ENCODE measurements at regions not wholly inside any gene's neighbourhood (a gene's known extent, or its start where the extent isn't known, plus 50 kb on each side); places are given as distances from the start of the nearest gene placed in this dataset.
"Not testable (repeated sequence)": the region's sequence is repeated elsewhere in the genome, so short reads cannot be mapped to it uniquely, and the experiment has no call there.

- DNase-seq (ENCODE audit: low spot score): no peak
Observed at GRCh38 chr3:159655202-159655601, 333.4 kb upstream of the IL12A start.

- no peak for DNase-seq (ENCODE audit: low spot score)
Observed at GRCh38 chr3:159657176-159657575, 331.5 kb upstream of the IL12A start.

GRCh38 chr3:159657629-159658028 lies 331.0 kb upstream of the IL12A start:
- no peak for DNase-seq (ENCODE audit: low spot score)

- DNase-seq (ENCODE audit: low spot score): no peak
Observed at GRCh38 chr3:159660326-159660725, 328.3 kb upstream of the IL12A start.

GRCh38 chr3:159660901-159661300 lies 327.7 kb upstream of the IL12A start:
- DNase-seq (ENCODE audit: low spot score): no peak

GRCh38 chr3:159662549-159662948 lies 326.1 kb upstream of the IL12A start:
- no peak for DNase-seq (ENCODE audit: low spot score)

GRCh38 chr3:159664006-159664405 lies 324.6 kb upstream of the IL12A start:
- no peak for DNase-seq (ENCODE audit: low spot score)

- no peak for DNase-seq (ENCODE audit: low spot score)
Observed at GRCh38 chr3:159664653-159665052, 324.0 kb upstream of the IL12A start.

GRCh38 chr3:159667261-159667660 lies 321.4 kb upstream of the IL12A start:
- DNase-seq (ENCODE audit: low spot score): peak; percentile 9

- DNase-seq (ENCODE audit: low spot score): no peak
Observed at GRCh38 chr3:159668461-159668860, 320.2 kb upstream of the IL12A start.

GRCh38 chr3:159668990-159669476 lies 319.6 kb upstream of the IL12A start:
- DNase-seq (ENCODE audit: low spot score): peak; percentile 10

- no peak for DNase-seq (ENCODE audit: low spot score)
Observed at GRCh38 chr3:159669766-159670165, 318.9 kb upstream of the IL12A start.

GRCh38 chr3:159672728-159673688 lies 315.6 kb upstream of the IL12A start:
- DNase-seq (ENCODE audit: low spot score): no peak

GRCh38 chr3:159674583-159674982 lies 314.1 kb upstream of the IL12A start:
- DNase-seq (ENCODE audit: low spot score): no peak

GRCh38 chr3:159675285-159675684 lies 313.4 kb upstream of the IL12A start:
- DNase-seq (ENCODE audit: low spot score): no peak

- no peak for DNase-seq (ENCODE audit: low spot score)
Observed at GRCh38 chr3:159679900-159680299, 308.7 kb upstream of the IL12A start.

GRCh38 chr3:159681717-159682116 lies 306.9 kb upstream of the IL12A start:
- DNase-seq (ENCODE audit: low spot score): not testable (repeated sequence)

- no peak for DNase-seq (ENCODE audit: low spot score)
Observed at GRCh38 chr3:159685801-159686200, 302.8 kb upstream of the IL12A start.

- no peak for DNase-seq (ENCODE audit: low spot score)
Observed at GRCh38 chr3:159693226-159693625, 295.4 kb upstream of the IL12A start.

GRCh38 chr3:159711560-159712333 lies 276.9 kb upstream of the IL12A start:
- DNase-seq (ENCODE audit: low spot score): peak; percentile 67

GRCh38 chr3:159721324-159721723 lies 267.3 kb upstream of the IL12A start:
- no peak for DNase-seq (ENCODE audit: low spot score)

GRCh38 chr3:159723295-159723694 lies 265.3 kb upstream of the IL12A start:
- DNase-seq (ENCODE audit: low spot score): no peak

- peak; percentile 13 for DNase-seq (ENCODE audit: low spot score)
Observed at GRCh38 chr3:159724627-159725026, 264.0 kb upstream of the IL12A start.
